8988T (cell line): ENCODE measurements at regions not wholly inside any gene's neighbourhood (a gene's known extent, or its start where the extent isn't known, plus 50 kb on each side); places are given as distances from the start of the nearest gene placed in this dataset.

ENCODE experiments used
- DNase-seq: peaks from one replicate; pipeline ENCODE4 v3.0.0; 2011

- DNase-seq, result no peak
Observed at GRCh38 chr3:127393131-127393820, 105.4 kb upstream of the PRR20G start.

- DNase-seq, result no peak
Observed at GRCh38 chr3:127392156-127392490, 104.3 kb upstream of the PRR20G start.

GRCh38 chr3:127391436-127392155, 103.8 kb upstream of the PRR20G start:
- no peak for DNase-seq

- DNase-seq, result no peak
Observed at GRCh38 chr3:127390365-127391025, 102.6 kb upstream of the PRR20G start.

- no peak for DNase-seq
Observed at GRCh38 chr3:127389913-127390312, 102.1 kb upstream of the PRR20G start.

GRCh38 chr3:127389420-127389819, 101.6 kb upstream of the PRR20G start:
- DNase-seq, result peak; percentile 41

- no peak for DNase-seq
Observed at GRCh38 chr3:127388427-127388826, 100.6 kb upstream of the PRR20G start.

GRCh38 chr3:127387556-127388153, 99.8 kb upstream of the PRR20G start:
- DNase-seq, result no peak

- DNase-seq, result no peak
Observed at GRCh38 chr3:127387119-127387518, 99.3 kb upstream of the PRR20G start.

GRCh38 chr3:127386490-127386889, 98.6 kb upstream of the PRR20G start:
- no peak for DNase-seq

- DNase-seq, result no peak
Observed at GRCh38 chr3:127385540-127385870, 97.7 kb upstream of the PRR20G start.

- DNase-seq, result no peak
Observed at GRCh38 chr3:127384717-127385539, 97.1 kb upstream of the PRR20G start.

- no peak for DNase-seq
Observed at GRCh38 chr3:127383656-127384179, 95.9 kb upstream of the PRR20G start.

GRCh38 chr3:127377801-127378655, 90.2 kb upstream of the PRR20G start:
- DNase-seq, result no peak

GRCh38 chr3:127375151-127375930, 87.5 kb upstream of the PRR20G start:
- DNase-seq, result no peak

GRCh38 chr3:127374086-127375010, 86.5 kb upstream of the PRR20G start:
- DNase-seq, result peak; percentile 40

- no peak for DNase-seq
Observed at GRCh38 chr3:127373441-127374085, 85.7 kb upstream of the PRR20G start.

GRCh38 chr3:127371846-127372245, 84.0 kb upstream of the PRR20G start:
- DNase-seq, result no peak

GRCh38 chr3:127371334-127371733, 83.5 kb upstream of the PRR20G start:
- no peak for DNase-seq
